Stimulated activated CD4-positive, alpha-beta T cell treated with anti-CD3 and anti-CD28 coated beads, Interleukin-15, amount 100 ng/mL, for 1 hour (primary cell): ENCODE measurements at regions not wholly inside any gene's neighbourhood (a gene's known extent, or its start where the extent isn't known, plus 50 kb on each side); places are given as distances from the start of the nearest gene placed in this dataset.
"Not testable (repeated sequence)": the region's sequence is repeated elsewhere in the genome, so short reads cannot be mapped to it uniquely, and the experiment has no call there.

Experiments used
- DNase-seq, 2 donors: peaks; one replicate each; pipeline ENCODE4 v3.0.0-alpha.2; 2020; ENCODE audit warnings: low read depth in 1 of 2, low spot score in 1 of 2

DNA sequence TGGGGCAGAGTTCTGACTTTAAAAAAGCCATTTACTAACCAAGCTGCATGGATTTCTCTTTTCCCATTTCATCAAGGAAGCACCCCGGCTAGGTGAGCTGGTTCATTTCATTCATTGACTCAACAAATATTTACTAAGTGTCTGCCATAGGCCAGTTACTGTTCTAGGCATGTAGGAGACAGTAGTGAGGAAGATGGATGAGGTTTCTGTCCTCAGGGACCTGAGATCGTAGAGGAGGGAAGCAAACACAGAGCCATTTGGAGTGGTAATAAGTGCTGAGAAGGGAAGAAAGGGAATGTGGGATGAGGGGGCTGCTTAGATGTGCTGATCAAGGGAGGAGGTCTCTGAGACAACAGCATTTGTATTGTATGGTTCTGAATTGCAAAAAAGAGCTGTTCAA, 120.4 kb downstream of the C9orf152 start:
- DNase-seq = no peak

DNA sequence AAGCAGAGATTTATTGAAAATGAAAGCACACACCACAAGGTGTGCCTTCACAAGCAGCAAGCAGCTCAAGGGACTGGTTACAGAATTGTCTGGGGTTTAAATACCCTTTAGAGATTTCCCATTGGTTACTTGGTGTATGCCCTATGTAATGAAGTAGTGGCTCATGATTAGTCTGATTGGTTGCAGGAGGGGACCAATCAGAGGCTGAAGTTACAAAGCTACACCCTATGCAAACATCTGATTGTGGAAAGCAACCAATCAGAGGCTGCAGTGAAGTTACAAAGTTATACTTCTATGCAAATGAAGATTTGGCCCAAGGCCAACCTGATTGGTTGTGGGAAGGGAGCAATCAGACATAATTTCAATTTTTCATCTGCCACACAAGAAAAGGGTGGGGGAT, 119.9 kb downstream of the C9orf152 start:
- DNase-seq = no peak

DNA sequence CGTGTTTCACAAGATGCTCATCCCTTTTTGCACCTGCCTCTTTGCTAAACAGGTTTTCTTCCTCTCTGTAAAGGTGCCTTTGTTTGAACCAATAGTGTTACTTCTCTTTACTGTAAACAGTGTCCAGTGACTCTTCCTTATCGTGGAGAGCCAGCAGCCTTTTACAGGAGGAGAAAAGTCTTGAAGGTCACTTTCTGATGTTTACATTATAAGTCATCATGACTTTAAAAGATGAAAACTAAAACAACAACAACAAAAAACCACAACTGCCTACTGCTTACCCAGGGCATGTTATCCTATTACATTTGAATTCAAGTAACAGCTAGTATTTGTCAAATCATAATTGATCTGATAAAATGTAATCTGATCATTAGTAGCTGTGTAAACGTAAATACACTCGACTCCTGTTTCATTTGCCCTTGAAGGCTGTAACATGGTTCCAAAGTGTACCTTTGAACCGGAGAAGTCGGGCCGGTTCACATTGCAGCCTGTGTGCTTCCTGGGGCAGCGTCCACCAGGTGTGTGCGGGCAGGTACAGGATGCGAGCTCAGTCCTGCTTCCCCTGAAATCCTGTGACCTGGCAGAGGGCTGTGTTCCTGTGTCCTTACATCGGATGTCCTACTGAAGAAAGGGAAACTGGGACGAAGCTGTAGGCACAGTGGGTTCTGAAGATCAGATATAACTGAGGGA, 118.1 kb downstream of the C9orf152 start:
- no peak for DNase-seq

DNA sequence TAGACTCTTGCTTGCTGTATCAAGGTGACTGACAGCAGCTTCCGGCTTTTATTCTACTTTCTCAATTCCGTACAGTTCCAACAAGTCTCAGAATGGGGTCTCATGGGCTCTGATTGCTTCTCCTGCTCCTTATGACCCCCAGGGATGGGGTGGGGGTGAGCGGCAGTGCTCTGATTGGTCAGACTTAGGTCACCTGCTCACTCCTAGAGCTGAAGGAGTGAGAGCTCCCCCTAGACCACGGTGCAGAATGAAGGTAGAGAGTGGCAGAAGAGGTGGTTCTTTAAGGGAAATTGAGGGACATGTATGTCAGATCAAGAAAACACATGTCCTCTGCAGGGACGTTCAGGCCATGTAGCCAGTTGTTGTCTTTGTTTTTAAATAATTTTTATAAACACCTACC, 115.2 kb downstream of the C9orf152 start:
- DNase-seq = no peak

DNA sequence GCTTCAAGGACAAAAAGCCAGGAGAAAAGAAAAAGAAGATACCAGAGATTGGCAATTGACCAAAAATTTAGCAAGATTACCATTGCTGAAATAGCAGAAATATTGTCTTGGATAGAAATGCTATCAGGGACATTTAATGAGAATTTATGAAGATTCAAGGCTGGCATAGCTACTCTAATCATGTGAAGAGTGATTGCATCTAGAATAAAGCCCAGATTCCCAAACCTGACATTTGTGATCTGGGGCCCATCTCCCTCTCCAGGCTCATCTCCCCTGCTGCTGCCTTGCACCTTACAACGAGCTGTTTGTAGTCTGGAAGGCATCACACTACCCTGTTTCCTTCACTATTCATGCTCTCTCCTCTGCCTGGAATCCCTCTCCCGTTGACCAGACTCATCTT, 114.5 kb downstream of the C9orf152 start:
- no peak for DNase-seq

DNA sequence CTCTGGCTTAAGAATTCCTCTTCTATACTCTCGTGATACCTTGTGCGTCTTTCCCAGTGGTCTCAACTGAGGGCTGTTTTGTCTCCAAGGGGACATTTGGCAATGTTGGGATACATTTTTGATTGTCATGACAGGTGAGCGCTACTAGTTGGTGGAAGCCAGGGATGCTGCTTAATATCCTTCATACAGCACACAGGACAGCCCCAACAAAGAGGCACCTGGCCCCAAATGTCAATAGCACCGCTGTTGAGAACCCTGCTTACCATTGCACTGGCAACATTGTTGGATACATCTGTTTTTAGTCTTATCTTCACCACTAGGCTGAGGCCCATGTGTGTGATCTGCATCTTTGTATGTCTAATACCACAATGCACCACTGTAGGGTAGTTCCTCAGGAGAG, 114.1 kb downstream of the C9orf152 start:
- DNase-seq = no peak

DNA sequence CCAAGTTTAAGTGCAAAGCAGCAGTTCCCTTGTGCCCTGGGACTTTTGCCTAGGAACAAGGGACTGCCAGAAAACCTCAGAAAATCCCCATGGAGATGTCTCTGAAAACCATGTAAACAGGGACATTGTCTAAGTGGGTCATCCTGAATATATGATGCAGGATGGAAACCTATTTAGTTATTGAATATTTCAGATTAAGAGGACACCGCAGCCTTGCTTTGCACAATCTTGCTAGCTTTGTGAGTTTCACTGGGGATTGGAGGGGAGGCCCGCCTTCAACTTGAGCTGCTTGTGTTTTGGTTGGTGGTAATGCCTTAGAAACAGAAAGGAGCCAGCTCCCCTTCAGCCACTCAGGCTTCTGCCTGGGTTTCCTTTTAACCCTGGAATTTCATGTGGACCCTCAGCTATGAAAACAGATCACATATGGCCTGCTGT, 112.8 kb downstream of the C9orf152 start:
- no peak for DNase-seq

DNA sequence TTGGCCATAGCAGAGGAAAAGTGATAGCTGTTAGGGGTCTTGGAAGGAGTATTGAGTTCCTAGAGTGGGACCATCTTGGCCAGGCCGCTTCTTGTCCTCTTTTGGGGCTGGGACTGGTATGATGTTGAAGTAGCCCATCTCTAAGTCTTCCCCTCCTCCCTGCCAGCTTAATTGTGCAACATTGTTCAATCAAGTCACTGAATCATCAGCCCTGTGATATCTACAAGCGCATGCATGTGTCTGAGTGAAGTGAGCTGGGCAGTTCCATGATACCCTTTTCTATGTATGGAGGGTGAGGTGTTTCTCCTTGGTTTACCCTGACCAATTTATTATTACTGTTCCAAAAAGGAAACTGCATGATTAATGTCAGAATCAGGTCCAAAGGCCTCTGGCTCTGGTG, 112.2 kb downstream of the C9orf152 start:
- DNase-seq = no peak

DNA sequence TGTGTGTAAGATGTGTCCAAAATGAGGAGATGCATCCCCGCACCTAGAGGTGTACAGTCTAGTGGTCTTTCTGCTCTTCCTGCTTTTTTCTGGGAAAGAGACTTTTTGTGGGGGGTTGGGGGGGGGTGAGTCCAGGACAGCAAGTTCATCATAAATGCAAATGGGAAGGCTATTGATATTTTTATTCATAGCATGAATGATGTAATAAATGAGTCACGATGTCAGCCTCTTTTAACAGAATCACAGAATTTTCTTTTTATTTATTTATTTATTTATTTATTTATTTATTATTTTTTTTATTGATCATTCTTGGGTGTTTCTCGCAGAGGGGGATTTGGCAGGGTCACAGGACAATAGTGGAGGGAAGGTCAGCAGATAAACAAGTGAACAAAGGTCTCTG, 111.3 kb downstream of the C9orf152 start:
- not testable (repeated sequence) for DNase-seq

DNA sequence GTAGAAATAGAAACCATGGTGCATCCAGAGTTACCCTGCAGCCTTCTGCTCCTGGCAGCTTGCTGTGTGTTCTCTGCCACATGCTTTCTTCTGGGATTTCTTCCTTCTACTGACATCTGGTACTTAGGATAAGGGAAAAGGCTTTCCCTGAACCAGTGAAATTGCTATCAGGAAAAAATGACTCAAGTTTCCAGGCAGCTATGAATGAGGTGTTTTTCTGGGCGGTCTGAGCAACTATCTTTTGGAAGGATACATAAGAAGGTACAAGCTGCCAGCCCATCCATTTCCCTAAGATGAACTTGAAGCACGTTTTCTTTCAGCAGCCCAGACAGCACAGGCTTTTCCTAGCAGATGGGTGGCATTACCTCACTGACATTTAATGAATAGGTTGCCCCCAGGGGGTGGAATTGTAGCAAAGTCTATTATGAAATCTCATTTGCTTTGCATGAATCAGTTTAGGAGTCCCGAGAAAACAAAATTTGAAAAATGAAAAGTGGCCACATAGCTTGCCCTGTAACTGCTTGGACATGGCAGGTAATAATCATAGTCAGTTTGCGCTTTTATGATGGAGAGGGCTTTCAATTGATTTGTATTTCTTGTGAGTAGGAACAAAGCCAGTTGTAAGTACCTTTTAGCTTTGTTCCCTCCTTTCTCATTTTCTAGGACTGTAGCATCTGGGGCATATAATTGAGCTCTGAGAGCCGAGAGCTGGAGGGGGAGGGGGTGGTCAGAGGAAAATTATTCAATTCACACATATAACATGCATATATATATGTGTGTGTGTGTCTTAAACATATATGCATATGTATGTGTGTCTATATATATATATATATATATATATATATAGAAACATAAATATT, 108.5 kb downstream of the C9orf152 start:
- DNase-seq = no peak

DNA sequence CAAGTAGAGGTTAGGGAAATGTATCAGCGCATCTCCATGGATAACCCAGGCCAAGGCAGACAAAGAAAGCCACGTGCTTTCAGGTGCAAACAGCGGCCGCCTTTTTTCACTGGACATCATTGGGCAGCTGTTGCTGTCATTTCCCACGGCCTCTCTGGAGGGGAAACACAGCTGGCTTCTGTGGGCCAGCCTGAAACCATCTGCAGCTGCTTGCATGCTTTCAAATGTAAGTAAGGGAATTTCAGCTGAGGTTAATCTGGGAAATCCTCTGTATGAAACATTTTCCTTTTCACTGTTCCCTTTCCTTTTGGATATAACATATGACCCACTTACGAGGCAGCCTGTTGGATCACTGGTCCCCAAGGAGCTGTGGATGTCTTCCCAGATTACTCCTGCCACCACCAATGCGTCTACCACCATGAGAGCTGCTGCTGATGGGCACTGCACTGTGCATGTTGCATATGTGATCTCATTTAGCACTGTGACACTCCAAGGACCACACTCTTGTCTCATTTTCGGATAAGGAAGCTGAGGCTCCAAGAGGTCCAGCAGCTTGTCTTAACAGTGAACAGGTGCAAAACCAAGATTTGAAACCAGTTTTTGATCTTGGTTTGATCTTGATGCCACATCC, 106.3 kb downstream of the C9orf152 start:
- DNase-seq = no peak

DNA sequence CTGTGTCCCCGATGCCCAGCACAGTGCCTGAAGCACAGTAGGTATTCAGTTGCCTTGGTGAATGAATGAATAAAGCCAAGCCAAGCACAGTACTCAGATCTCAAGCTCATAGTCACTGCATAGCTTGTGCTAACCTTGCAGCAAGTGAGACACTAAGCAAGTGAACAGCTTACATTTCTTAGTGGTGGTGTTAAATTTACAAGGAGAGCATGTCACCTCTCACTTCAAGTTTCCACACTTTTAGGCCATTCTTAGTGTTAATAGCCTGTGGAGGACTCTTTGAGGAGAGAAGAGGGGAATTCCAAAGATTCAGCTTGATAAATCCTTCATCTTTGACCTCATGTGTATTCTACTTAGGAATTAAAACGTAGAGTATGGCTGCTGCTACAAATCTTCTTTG, 104.7 kb downstream of the C9orf152 start:
- DNase-seq = no peak

DNA sequence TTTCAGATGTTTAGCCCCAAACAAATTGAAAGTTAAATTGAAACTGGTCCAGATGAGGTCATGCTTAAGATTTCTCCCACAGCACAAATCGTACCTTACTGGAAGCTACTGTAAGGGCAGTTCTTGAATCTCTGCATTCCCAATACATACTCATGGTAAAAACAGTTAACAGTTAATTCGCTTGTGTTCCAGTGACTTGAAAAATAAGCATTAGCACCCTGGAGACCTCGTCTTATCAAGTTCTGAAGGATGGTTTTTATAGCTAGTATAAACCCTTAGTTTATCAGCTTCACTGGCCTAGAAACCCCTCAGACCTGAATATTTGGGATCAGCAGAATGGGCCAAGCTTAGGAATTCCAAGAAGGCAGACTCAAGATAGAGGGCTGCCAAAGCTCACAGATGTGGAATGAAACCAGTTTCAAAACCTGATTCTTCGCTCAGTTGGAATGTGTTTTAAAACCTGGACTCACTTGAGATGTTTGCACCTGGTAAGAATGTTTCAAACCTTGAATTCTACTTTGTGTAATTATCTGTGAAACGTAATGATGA, 103.6 kb downstream of the C9orf152 start:
- no peak for DNase-seq

DNA sequence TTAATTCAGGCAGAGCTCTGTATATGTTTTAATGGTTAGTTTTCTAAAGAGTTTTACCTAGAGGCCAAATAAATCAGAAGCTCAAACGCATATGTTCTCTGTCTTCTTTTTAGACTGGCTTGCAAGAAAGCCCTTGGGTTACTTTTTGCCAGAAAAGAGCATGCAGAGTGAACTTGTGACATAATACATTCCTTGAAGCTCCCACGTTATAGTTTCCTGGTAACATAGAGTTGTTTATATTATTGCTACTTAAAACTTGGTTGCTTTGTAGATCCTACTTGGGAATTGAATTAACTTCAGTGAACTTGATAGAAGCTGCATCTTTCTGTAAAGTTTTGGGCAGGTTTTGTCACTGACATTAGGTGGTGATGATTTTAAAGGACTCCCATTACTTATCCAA, 102.9 kb downstream of the C9orf152 start:
- no peak for DNase-seq

DNA sequence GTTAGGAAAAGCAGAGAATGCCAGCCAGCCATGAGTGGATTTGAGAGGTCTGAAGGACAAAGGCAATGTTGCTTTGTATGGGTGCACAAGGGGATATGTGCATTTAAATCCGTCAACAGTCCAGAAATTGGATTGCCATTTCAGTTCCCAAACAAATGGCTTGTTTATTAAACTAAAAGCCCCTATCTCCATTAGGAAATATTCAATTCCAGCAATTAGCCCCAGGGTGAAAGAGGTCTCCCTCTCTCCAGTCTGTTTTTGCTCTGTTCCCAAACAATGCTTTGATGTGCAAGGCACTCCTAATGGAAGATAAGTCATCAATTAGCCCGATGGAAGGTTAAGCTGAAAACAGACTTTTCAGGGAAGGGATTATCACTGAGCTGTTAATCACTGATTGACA, 101.3 kb downstream of the C9orf152 start:
- no peak for DNase-seq

DNA sequence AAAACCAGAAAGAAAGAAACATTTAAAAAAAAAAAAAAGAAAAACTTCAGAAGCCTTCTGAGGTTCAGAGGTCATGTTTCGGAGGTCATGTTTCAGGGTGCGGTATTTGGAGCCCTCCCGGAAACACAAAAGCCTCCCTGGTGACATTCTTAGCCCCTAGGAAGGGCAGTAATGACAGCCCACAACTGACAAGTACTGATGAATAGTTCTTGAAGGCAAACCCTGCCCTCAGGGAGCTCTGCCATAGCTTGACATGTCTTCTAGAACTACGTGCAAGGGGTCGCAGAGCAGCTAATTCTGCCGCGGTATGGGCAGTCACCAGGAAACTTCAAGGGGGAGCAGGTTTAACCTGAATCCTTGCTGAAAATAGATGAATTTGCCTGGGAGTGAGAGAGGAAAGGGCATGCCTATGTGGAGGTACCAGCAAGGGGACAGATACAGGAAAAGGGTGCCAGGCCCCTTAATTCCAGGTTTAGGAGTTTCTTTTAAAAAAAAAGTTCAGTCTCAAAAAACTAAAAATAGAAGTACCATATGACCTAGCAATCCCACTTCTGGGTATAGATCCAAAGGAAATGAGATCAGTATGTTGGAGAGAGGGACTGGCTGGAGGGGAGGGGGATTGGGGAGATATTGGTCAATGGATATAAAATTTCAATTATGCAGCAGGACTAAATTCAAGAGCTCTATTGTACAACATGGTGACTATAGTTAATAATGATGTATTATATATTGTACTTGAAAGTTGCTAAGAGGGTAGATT, 98.4 kb downstream of the C9orf152 start:
- no peak for DNase-seq

DNA sequence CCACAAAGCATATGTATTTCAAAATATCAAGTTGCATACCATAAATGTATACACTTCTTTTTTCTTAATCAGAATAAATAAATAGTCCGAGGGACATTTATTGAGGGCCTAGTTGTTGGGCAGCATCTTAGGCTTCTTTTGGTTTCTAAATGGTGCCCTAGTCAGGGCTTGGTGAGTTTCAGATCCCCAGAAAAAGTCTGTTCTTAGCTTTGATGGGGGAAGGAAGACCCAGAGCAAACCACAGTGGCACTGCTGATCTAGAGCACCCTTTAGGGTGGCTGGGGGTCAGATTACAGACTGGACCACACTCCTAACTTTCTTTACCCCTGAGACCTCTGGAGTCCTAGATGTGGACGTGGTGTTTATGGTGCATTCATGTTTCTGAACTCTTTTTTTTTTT, 97.8 kb downstream of the C9orf152 start:
- no peak for DNase-seq

DNA sequence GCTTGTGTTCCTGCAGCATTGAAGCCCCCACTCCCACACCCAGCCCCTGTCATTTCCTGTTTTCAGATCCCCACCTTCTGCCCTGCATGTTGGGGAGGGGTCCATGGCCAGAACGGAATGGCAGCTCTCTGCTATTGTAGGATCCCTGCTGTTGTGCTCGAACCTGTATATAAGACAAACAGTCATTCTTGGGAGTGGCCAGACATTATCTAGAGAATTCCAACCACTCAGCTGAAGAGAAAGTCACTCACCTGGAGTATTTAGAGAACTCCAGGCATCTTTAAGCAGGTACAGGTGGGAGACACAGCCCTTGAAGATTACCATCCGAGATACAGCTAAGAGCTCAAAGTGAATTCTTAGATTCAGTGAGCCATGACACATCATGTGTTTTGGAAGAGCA, 96.1 kb downstream of the C9orf152 start:
- no peak for DNase-seq

DNA sequence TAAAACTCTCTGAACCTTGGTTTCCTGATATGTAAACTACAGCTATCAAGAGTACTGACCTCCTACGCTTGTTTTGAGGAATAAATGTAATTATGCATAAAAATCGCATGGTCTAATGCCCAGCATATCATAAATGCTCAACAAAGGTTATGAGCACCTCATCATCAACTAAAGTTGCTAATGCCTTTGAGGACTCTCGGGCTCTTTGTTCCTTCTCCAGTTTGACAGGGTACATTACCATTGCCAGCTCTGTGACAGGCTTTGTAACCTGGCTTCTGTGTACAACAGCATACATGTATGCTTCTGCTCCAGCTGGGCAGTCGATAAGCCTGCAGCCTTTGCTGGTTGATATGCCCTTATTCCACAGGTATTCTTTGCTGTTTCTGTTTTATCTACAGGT, 95.2 kb downstream of the C9orf152 start:
- no peak for DNase-seq

DNA sequence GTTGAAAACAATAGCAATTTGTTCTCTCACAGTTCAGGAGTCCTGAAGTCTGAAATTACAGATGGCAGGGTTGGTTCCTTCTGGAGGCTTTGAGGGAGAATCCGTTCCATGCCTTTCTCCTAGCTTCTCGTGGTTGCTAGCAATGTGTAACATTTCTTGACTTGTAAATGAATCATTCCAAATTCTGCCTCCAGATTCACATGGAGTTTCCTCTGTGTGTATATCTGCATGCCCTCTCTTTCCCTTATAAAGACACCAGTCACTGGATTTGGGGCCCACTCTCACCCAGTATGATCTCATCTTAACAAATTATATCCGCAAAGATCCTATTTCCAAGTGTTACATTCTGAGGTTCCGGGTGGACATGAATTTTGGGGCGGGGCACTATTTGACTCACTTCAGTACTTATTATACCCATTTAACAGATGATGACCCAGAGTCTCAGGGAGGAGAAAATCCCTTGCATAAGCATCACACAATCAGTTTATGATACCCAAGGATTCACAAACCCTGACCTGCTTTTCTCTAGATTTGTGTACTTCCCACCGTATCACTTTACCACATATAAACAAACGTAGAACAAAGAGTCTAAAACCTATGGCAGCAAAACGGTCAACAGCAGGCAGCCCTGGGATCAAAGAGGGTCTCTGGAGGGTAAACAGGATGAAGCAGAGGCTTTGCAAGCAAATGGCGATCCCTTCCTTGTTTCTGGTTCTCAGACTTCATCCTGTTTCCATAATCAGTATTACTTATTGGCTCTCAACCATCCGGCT, 93.7 kb downstream of the C9orf152 start:
- DNase-seq = no peak

DNA sequence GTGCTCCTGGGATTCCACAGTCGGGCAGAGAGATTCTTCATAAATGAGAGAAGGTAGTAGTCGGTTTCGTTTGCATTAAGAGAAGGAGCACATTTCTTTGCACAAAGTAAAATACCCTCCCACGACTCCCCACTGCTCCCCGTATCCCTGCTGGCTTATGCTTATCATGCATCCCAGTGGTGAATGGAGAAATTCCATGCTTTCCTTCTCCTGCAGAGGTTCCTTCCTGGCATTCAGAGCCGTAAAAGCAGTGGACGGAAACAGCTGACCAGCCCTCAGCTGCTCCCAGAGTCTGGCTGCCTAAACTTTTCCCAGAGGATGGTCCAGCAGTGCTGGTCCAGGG, 93.1 kb downstream of the C9orf152 start:
- no peak for DNase-seq
